GM21786 (cell line): ENCODE measurements at regions not wholly inside any gene's neighbourhood (a gene's known extent, or its start where the extent isn't known, plus 50 kb on each side); places are given as distances from the start of the nearest gene placed in this dataset.
"Not testable (repeated sequence)": the region's sequence is repeated elsewhere in the genome, so short reads cannot be mapped to it uniquely, and the experiment has no call there.

ENCODE experiments used
- ATAC-seq: cut with Tn5 transposase; IDR thresholded peaks from one replicate; pipeline ENCODE4 v1.9.1; 2021; ENCODE audit not compliant: unreplicated experiment

- no peak for ATAC-seq
These were observed 320.5 kb upstream of the THBS1 start for GRCh38 chr15:39260391-39260790.

GRCh38 chr15:39260791-39261190 lies 320.1 kb upstream of the THBS1 start:
- ATAC-seq: no peak

GRCh38 chr15:39261397-39262183 lies 319.3 kb upstream of the THBS1 start:
- not testable (repeated sequence) for ATAC-seq

- not testable (repeated sequence) for ATAC-seq
These were observed 317.7 kb upstream of the THBS1 start for GRCh38 chr15:39262995-39263772.

- ATAC-seq: no peak
These were observed 315.6 kb upstream of the THBS1 start for GRCh38 chr15:39265261-39265660.

- no peak for ATAC-seq
These were observed 314.0 kb upstream of the THBS1 start for GRCh38 chr15:39266890-39267289.

GRCh38 chr15:39267685-39268084 lies 313.2 kb upstream of the THBS1 start:
- no peak for ATAC-seq

- no peak for ATAC-seq
These were observed 311.5 kb upstream of the THBS1 start for GRCh38 chr15:39269352-39269751.

GRCh38 chr15:39269821-39270220 lies 311.1 kb upstream of the THBS1 start:
- no peak for ATAC-seq

GRCh38 chr15:39270221-39270855 lies 310.5 kb upstream of the THBS1 start:
- no peak for ATAC-seq

- ATAC-seq: no peak
These were observed 309.9 kb upstream of the THBS1 start for GRCh38 chr15:39270934-39271333.

- no peak for ATAC-seq
These were observed 308.0 kb upstream of the THBS1 start for GRCh38 chr15:39272901-39273300.

- ATAC-seq: no peak
These were observed 307.0 kb upstream of the THBS1 start for GRCh38 chr15:39273717-39274411.

- no peak for ATAC-seq
These were observed 305.8 kb upstream of the THBS1 start for GRCh38 chr15:39275066-39275465.

- no peak for ATAC-seq
These were observed 301.6 kb upstream of the THBS1 start for GRCh38 chr15:39279311-39279710.

- no peak for ATAC-seq
These were observed 299.8 kb upstream of the THBS1 start for GRCh38 chr15:39281094-39281493.

- ATAC-seq: no peak
These were observed 298.1 kb upstream of the THBS1 start for GRCh38 chr15:39282663-39283208.

GRCh38 chr15:39283531-39283930 lies 297.3 kb upstream of the THBS1 start:
- ATAC-seq: no peak

- no peak for ATAC-seq
These were observed 295.8 kb upstream of the THBS1 start for GRCh38 chr15:39285071-39285470.

GRCh38 chr15:39285663-39286062 lies 295.2 kb upstream of the THBS1 start:
- no peak for ATAC-seq

GRCh38 chr15:39286706-39287105 lies 294.2 kb upstream of the THBS1 start:
- no peak for ATAC-seq
